ENCODE measurements at regions not wholly inside any gene's neighbourhood (a gene's known extent, or its start where the extent isn't known, plus 50 kb on each side); places are given as distances from the start of the nearest gene placed in this dataset.

DNA sequence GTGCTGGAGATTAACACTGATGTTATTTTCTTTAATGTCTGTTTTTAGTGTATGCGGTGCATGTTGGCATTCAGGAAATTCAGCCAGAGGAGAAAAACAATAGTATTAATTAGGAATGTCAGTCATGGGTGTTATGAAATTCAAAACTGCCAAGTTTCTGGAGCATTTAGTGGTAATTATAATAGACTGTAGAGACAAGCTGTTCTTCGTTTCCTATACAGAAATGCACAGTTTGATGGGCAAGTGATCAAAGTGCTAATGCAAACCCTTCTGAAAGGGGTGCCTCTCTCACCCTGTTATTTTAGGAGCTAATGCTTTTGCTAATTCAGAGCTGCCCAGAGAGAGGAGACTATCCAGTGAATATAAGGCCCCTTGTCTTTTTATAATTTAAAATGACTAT, 573.8 kb upstream of the EEF2KMT start:
- TF ChIP-seq POLR2A (IDR thresholded peaks at IDR 0.05): no peak
- TF ChIP-seq, protein P1, sequence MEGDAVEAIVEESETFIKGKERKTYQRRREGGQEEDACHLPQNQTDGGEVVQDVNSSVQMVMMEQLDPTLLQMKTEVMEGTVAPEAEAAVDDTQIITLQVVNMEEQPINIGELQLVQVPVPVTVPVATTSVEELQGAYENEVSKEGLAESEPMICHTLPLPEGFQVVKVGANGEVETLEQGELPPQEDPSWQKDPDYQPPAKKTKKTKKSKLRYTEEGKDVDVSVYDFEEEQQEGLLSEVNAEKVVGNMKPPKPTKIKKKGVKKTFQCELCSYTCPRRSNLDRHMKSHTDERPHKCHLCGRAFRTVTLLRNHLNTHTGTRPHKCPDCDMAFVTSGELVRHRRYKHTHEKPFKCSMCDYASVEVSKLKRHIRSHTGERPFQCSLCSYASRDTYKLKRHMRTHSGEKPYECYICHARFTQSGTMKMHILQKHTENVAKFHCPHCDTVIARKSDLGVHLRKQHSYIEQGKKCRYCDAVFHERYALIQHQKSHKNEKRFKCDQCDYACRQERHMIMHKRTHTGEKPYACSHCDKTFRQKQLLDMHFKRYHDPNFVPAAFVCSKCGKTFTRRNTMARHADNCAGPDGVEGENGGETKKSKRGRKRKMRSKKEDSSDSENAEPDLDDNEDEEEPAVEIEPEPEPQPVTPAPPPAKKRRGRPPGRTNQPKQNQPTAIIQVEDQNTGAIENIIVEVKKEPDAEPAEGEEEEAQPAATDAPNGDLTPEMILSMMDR (IDR thresholded peaks at IDR 0.05): no peak

Measured in breast epithelium (tissue), 3 donors.